ENCODE measurements at regions not wholly inside any gene's neighbourhood (a gene's known extent, or its start where the extent isn't known, plus 50 kb on each side); places are given as distances from the start of the nearest gene placed in this dataset.

DNA sequence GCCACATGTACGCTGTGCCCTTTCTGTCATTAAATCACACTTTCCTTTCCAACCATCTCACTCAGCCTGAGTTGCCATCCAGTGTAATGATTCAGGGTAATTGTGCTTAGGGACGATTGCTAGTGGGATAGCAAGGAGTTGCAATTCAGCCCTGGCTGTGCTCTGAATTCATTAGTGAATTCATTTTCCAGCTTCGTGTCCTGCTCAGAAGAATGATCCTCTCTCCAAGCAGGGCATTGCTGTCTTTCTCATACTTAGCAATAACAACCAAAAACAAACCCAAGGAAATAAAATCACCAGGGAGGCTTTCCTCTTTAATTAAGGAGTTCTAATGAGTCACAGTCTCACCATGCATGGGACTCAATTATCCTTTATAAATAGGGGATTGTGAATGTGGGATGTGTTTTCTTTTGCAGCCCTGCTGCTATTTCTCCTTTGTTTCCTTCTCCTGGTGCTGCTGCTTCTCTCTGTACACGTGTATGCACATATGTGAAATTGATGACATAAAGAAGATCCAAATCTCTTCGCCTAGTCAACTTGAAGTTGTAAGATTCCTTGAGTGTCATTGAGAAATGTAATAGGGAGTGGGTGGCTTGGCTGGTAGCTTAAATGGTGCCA, 167.0 kb downstream of the TSEN15 start:
- no peak for DNase-seq
- ATAC-seq (ENCODE audit: low read depth) = no peak
- no peak overlapping the region for H3K27ac ChIP-seq (ENCODE audit: insufficient read depth, low read length)
- no peaks in the 10 kb centered on the region for H3K9me3 ChIP-seq (ENCODE audit: control insufficient read depth, insufficient read depth, low read length)
- no peaks in the 10 kb centered on the region for H3K79me1 ChIP-seq (ENCODE audit: low read depth in 1 of 2, low read length in 2 of 2)
- H3K56ac ChIP-seq (ENCODE audit: extremely low read depth, insufficient read depth, low read length) = no peak overlapping the region
- no peak overlapping the region for H4K5ac ChIP-seq (ENCODE audit: low read depth, low read length)
- no peak overlapping the region for H2BK20ac ChIP-seq (ENCODE audit: low read depth, low read length)
- H2BK15ac ChIP-seq (ENCODE audit: low read depth, low read length) = no peak overlapping the region
- CTCF ChIA-PET = no interaction called here
- no peaks in the 10 kb centered on the region for H3K27me3 ChIP-seq (ENCODE audit: control insufficient read depth, insufficient read depth, low read length)
- intact Hi-C loops (cut with micrococcal nuclease) (no loop called here), dilution Hi-C loops (cut with HindIII; ENCODE audit: low sequenced_read_pairs, unreplicated experiment) (no loop called here), in situ Hi-C loops (cut with MboI; ENCODE audit: low sequenced_read_pairs) (no loop called here)
- H2BK5ac ChIP-seq (ENCODE audit: low read depth, low read length, poor library complexity, severe bottlenecking) = no peak overlapping the region
- POLR2A ChIA-PET (ENCODE audit: unreplicated experiment) = no interaction called here
- no peak overlapping the region for H4K8ac ChIP-seq (ENCODE audit: low read depth in 2 of 2, low read length in 2 of 2)
- H3K18ac ChIP-seq (ENCODE audit: low read depth, low read length) = no peak overlapping the region
- no CpG with 5 or more reads among the region's 5 CpGs for WGBS, 2 experiments (ENCODE audit: extremely low coverage in 2 of 2, insufficient read length in 1 of 2)
- no peaks in the 10 kb centered on the region for H3K4me1 ChIP-seq (ENCODE audit: control insufficient read depth, insufficient read depth, low read length)
- H3K9ac ChIP-seq (ENCODE audit: low read depth, low read length) = no peak overlapping the region
- H4K91ac ChIP-seq (ENCODE audit: insufficient read depth, low read depth, low read length) = no peak overlapping the region
- no peak overlapping the region for H2AK9ac ChIP-seq (replicated peaks; ENCODE audit: low read depth, low read length, poor library complexity)
- no peaks in the 10 kb centered on the region for H4K20me1 ChIP-seq (ENCODE audit: insufficient read depth, low read length)
- no peak overlapping the region for H3K4ac ChIP-seq (ENCODE audit: low read depth, low read length)
- H3K36me3 ChIP-seq (ENCODE audit: control insufficient read depth, insufficient read depth, low read length) = no peaks in the 10 kb centered on the region
- no peak overlapping the region for H3K14ac ChIP-seq (replicated peaks; ENCODE audit: low read depth, low read length)
- H2BK120ac ChIP-seq (ENCODE audit: low read depth, low read length) = no peak overlapping the region
- H2AFZ ChIP-seq (replicated peaks; ENCODE audit: low read length, poor library complexity) = no peak overlapping the region
- BruUV-seq (replicated peaks) = no TSS peak
- H3K9me1 ChIP-seq (ENCODE audit: insufficient read depth, low read length) = peaks cover 4% of the 10 kb centered on the region; the same call in 1 of the 2 replicates
- TF ChIP-seq BHLHE40 (IDR thresholded peaks at IDR 0.05; ENCODE audit: low read depth, low read length) (no peak), RFX5 (IDR thresholded peaks at IDR 0.05; ENCODE audit: low read depth, low read length) (no peak), RAD21 (IDR thresholded peaks at IDR 0.05; ENCODE audit: low read length) (no peak), MAZ (IDR thresholded peaks at IDR 0.05; ENCODE audit: borderline replicate concordance, low read depth, low read length) (no peak), USF2 (IDR thresholded peaks at IDR 0.05; ENCODE audit: low read depth, low read length) (no peak), SMC3 (IDR thresholded peaks at IDR 0.05; ENCODE audit: low read depth, low read length) (no peak), MXI1 (IDR thresholded peaks at IDR 0.05; ENCODE audit: borderline replicate concordance, low read depth, low read length) (no peak), CHD1 (IDR thresholded peaks at IDR 0.05; ENCODE audit: low read depth, low read length) (no peak), ELK1 (IDR thresholded peaks at IDR 0.05; ENCODE audit: borderline replicate concordance, low read depth, low read length) (no peak), RCOR1 (IDR thresholded peaks at IDR 0.05; ENCODE audit: insufficient replicate concordance, low read length) (no peak), MAFK (IDR thresholded peaks at IDR 0.05; ENCODE audit: low read depth, low read length) (no peak), POLR2A (IDR thresholded peaks at IDR 0.05; ENCODE audit: low read depth, low read length) (no peak)
- TF ChIP-seq, protein P1, sequence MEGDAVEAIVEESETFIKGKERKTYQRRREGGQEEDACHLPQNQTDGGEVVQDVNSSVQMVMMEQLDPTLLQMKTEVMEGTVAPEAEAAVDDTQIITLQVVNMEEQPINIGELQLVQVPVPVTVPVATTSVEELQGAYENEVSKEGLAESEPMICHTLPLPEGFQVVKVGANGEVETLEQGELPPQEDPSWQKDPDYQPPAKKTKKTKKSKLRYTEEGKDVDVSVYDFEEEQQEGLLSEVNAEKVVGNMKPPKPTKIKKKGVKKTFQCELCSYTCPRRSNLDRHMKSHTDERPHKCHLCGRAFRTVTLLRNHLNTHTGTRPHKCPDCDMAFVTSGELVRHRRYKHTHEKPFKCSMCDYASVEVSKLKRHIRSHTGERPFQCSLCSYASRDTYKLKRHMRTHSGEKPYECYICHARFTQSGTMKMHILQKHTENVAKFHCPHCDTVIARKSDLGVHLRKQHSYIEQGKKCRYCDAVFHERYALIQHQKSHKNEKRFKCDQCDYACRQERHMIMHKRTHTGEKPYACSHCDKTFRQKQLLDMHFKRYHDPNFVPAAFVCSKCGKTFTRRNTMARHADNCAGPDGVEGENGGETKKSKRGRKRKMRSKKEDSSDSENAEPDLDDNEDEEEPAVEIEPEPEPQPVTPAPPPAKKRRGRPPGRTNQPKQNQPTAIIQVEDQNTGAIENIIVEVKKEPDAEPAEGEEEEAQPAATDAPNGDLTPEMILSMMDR (conservative IDR thresholded peaks at IDR 0.05; ENCODE audit: low read depth, low read length) = no peak
- no peak overlapping the region for H3K4me3 ChIP-seq (ENCODE audit: insufficient read depth, low read depth, low read length)
- no peak overlapping the region for H2AK5ac ChIP-seq (ENCODE audit: low read depth, low read length)
- no peak overlapping the region for H3K23ac ChIP-seq (ENCODE audit: low read depth, low read length)
- no peak overlapping the region for H3K4me2 ChIP-seq (ENCODE audit: low read depth, low read length)
